H9 (cell line): ENCODE measurements at regions not wholly inside any gene's neighbourhood (a gene's known extent, or its start where the extent isn't known, plus 50 kb on each side); places are given as distances from the start of the nearest gene placed in this dataset.

Source experiments
- DNase-seq: peaks from one replicate; pipeline ENCODE4 v3.0.0-alpha.2; 2017
- H2AFZ ChIP-seq: one replicate; pipeline ENCODE4 v1.6.1; 2013; ENCODE audit warnings: mild to moderate bottlenecking, low read length, control low read depth, moderate library complexity
- H2AK5ac ChIP-seq: 2 replicates; pipeline ENCODE4 v1.6.1; 2013; ENCODE audit warnings: low read length, control low read depth, mixed read lengths; ENCODE audit not compliant: insufficient read length
- H2BK120ac ChIP-seq: one replicate; pipeline ENCODE4 v1.6.1; 2013; ENCODE audit warnings: low read depth, mild to moderate bottlenecking, low read length, control low read depth, inconsistent platforms; ENCODE audit not compliant: poor library complexity, severe bottlenecking
- H2BK12ac ChIP-seq: 2 replicates; pipeline ENCODE4 v1.6.1; 2013; ENCODE audit warnings: low read length, control low read depth, mixed read lengths, low read depth; ENCODE audit not compliant: insufficient read length
- H2BK15ac ChIP-seq: 2 replicates; pipeline ENCODE4 v1.6.1; 2013; ENCODE audit warnings: low read depth, low read length, control low read depth
- H2BK20ac ChIP-seq: one replicate; pipeline ENCODE4 v1.6.1; 2013; ENCODE audit warnings: low read depth, mild to moderate bottlenecking, low read length, control low read depth, inconsistent platforms; ENCODE audit not compliant: poor library complexity, severe bottlenecking
- H2BK5ac ChIP-seq: 2 replicates; pipeline ENCODE4 v1.6.1; 2013; ENCODE audit warnings: low read length, control low read depth, mixed read lengths; ENCODE audit not compliant: insufficient read length
- H3K14ac ChIP-seq: 2 replicates; pipeline ENCODE4 v1.6.1; 2013; ENCODE audit warnings: low read length, control low read depth; ENCODE audit not compliant: insufficient read depth
- H3K18ac ChIP-seq: 2 replicates; pipeline ENCODE4 v1.6.1; 2013; ENCODE audit warnings: low read depth, mild to moderate bottlenecking, mixed read lengths, low read length, control low read depth; ENCODE audit not compliant: insufficient read length
- H3K23ac ChIP-seq: 2 replicates; pipeline ENCODE4 v1.6.1; 2013; ENCODE audit warnings: low read length, control low read depth, mixed read lengths, low read depth; ENCODE audit not compliant: insufficient read length
- H3K23me2 ChIP-seq: 2 replicates; pipeline ENCODE4 v1.6.1; 2013; ENCODE audit warnings: low read depth, mild to moderate bottlenecking, mixed read lengths, low read length, control low read depth; ENCODE audit not compliant: insufficient read length, poor library complexity, severe bottlenecking
- H3K27ac ChIP-seq: 2 replicates; pipeline ENCODE4 v1.5.1; 2013; ENCODE audit warnings: low read length, control low read depth, mixed read lengths, low read depth; ENCODE audit not compliant: insufficient read length
- H3K27me3 ChIP-seq: 2 replicates; pipeline ENCODE4 v1.6.1; 2013; ENCODE audit warnings: low read length, control low read depth, inconsistent platforms; ENCODE audit not compliant: insufficient read depth
- H3K4ac ChIP-seq: 2 replicates; pipeline ENCODE4 v1.6.1; 2013; ENCODE audit warnings: low read depth, mild to moderate bottlenecking, control low read depth, inconsistent platforms, low read length, moderate library complexity
- H3K4me1 ChIP-seq: 2 replicates; pipeline ENCODE4 v1.6.1; 2013; ENCODE audit warnings: low read length, control low read depth, inconsistent platforms; ENCODE audit not compliant: insufficient read depth
- H3K4me2 ChIP-seq: 2 replicates; pipeline ENCODE4 v1.6.1; 2013; ENCODE audit warnings: low read length, control low read depth, mixed read lengths; ENCODE audit not compliant: insufficient read length, insufficient read depth
- H3K56ac ChIP-seq: 2 replicates; pipeline ENCODE4 v1.6.1; 2013; ENCODE audit warnings: low read depth, mild to moderate bottlenecking, mixed read lengths, low read length, control low read depth; ENCODE audit not compliant: insufficient read length
- H3K79me1 ChIP-seq: 2 replicates; pipeline ENCODE4 v1.6.1; 2013; ENCODE audit warnings: low read depth, mild to moderate bottlenecking, moderate library complexity, low read length, control low read depth, inconsistent platforms; ENCODE audit not compliant: insufficient read depth, poor library complexity, severe bottlenecking
- H3K79me2 ChIP-seq: 2 replicates; pipeline ENCODE4 v1.6.1; 2013; ENCODE audit warnings: low read length, control low read depth, inconsistent platforms; ENCODE audit not compliant: insufficient read depth
- H3K9ac ChIP-seq: 2 replicates; pipeline ENCODE4 v1.6.1; 2013; ENCODE audit warnings: low read length, control low read depth, mixed read lengths; ENCODE audit not compliant: insufficient read length; ENCODE audit errors: extremely low read depth
- H3K9me3 ChIP-seq: one replicate; pipeline ENCODE4 v1.6.1; 2013; ENCODE audit warnings: low read depth, low read length, inconsistent platforms; ENCODE audit not compliant: control insufficient read depth
- H3T11ph ChIP-seq: one replicate; pipeline ENCODE4 v1.6.1; 2013; ENCODE audit warnings: mild to moderate bottlenecking, low read length, control low read depth, inconsistent platforms
- H4K20me1 ChIP-seq: one replicate; pipeline ENCODE4 v1.6.1; 2013; ENCODE audit not compliant: control insufficient read depth, insufficient read length, insufficient read depth
- H4K5ac ChIP-seq: 2 replicates; pipeline ENCODE4 v1.6.1; 2013; ENCODE audit warnings: low read depth, mild to moderate bottlenecking, mixed read lengths, low read length, control low read depth; ENCODE audit not compliant: insufficient read length
- H4K8ac ChIP-seq: replicated peaks from 2 replicates; pipeline ENCODE4 v1.6.1; 2013; ENCODE audit warnings: low read length, control low read depth, mixed read lengths, low read depth; ENCODE audit not compliant: insufficient read length
- H4K91ac ChIP-seq: 2 replicates; pipeline ENCODE4 v1.6.1; 2013; ENCODE audit warnings: low read depth, mild to moderate bottlenecking, moderate library complexity, mixed read lengths, low read length, control low read depth; ENCODE audit not compliant: insufficient read length
- H3K27ac Mint-ChIP-seq, 3 experiments: 2 replicates in 2 of 3; 3 replicates in 1 of 3; pipeline ENCODE4 v1.8.0; 2020 to 2021; ENCODE audit warnings: mixed read lengths in 3 of 3, mild to moderate bottlenecking in 1 of 3, moderate library complexity in 1 of 3
- H3K27me3 Mint-ChIP-seq: 2 replicates; pipeline ENCODE4 v1.8.0; 2021; ENCODE audit warnings: low read depth, mild to moderate bottlenecking, moderate library complexity, mixed read lengths
- H3K36me3 Mint-ChIP-seq, 3 experiments: 2 replicates in 2 of 3; 3 replicates in 1 of 3; pipeline ENCODE4 v1.8.0; 2020 to 2021; ENCODE audit warnings: low read depth in 3 of 3, mixed read lengths in 3 of 3; ENCODE audit not compliant: insufficient read depth in 1 of 3
- H3K4me1 Mint-ChIP-seq, 2 experiments: 2 replicates each; pipeline ENCODE4 v1.8.0; 2020; ENCODE audit warnings: mixed read lengths in 2 of 2
- H3K4me3 Mint-ChIP-seq, 2 experiments: 2 replicates in 1 of 2; 3 replicates in 1 of 2; pipeline ENCODE4 v1.8.0; 2020 to 2021; ENCODE audit warnings: mild to moderate bottlenecking in 2 of 2, mixed read lengths in 2 of 2, moderate library complexity in 1 of 2
- H3K9me3 Mint-ChIP-seq, 2 experiments: 2 replicates in 1 of 2; 3 replicates in 1 of 2; pipeline ENCODE4 v1.8.0; 2020; ENCODE audit warnings: mild to moderate bottlenecking in 2 of 2, mixed read lengths in 2 of 2, moderate library complexity in 1 of 2
- WGBS: extraction: QIAGEN DNeasy Blood & Tissue Kit; methylation state at CpG from one replicate; pipeline ENCODE4 v1.1.7; 2013; ENCODE audit warnings: missing lambda C conversion rate, low lambda C conversion rate, mixed read lengths; ENCODE audit not compliant: insufficient read length; ENCODE audit errors: extremely low coverage; 5-methylcytosine and 5-hydroxymethylcytosine counted together
- TF ChIP-seq, protein P1 (sequence below): fragments of 200-600 bp; sonication (generic); conservative IDR thresholded peaks from 3 replicates; pipeline ENCODE4 v1.8.0; 2021; ENCODE audit warnings: antibody characterized with exemption, mild to moderate bottlenecking

DNA sequence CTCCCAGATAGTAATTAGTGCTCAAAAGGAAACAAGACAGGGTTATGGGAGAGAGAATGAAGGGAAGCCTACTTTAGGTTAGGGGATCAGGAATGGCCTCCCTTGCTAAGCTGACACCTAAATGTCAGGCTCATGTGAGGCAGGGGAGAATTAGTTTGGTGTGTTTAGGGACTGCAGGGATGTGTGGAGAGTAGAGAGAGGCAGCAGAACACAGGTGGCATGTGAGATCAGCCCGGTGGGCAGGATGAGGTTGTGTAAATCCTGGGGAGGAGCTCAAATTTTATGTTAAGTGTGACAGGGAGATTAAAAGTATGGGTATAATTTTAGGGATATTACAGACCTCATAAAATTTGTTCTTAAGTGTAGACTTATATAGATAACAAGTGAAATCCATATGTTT is 56.2 kb upstream of the ZNF438 start:
- no peak overlapping the region for H2BK12ac ChIP-seq
- H4K91ac ChIP-seq = no peak overlapping the region
- H3K27me3 ChIP-seq = no peaks in the 10 kb centered on the region
- no peak overlapping the region for H2BK15ac ChIP-seq
- WGBS = no CpG with 5 or more reads among the region's 1 CpG
- no peak for DNase-seq
- H4K5ac ChIP-seq = no peak overlapping the region
- H4K20me1 ChIP-seq = no peaks in the 10 kb centered on the region
- H3K23ac ChIP-seq = no peak overlapping the region
- H3K9me3 Mint-ChIP-seq = no peaks in the 10 kb centered on the region
- H3T11ph ChIP-seq = no peak overlapping the region
- no peaks in the 10 kb centered on the region for H3K4me1 ChIP-seq
- no peak overlapping the region for H3K4me3 Mint-ChIP-seq
- no peak overlapping the region for H4K8ac ChIP-seq
- H3K18ac ChIP-seq = no peak overlapping the region
- no peak overlapping the region for H2BK5ac ChIP-seq
- H3K23me2 ChIP-seq = no peaks in the 10 kb centered on the region
- H3K79me2 ChIP-seq = no peaks in the 10 kb centered on the region
- no peak overlapping the region for H2BK20ac ChIP-seq
- no peaks in the 10 kb centered on the region for H3K27me3 Mint-ChIP-seq
- no peak overlapping the region for H2AFZ ChIP-seq
- H3K9ac ChIP-seq = no peak overlapping the region
- H3K4me1 Mint-ChIP-seq = peaks cover 6% of the 10 kb centered on the region in 2 experiments
- H3K27ac ChIP-seq = no peak overlapping the region
- H3K79me1 ChIP-seq = no peaks in the 10 kb centered on the region
- H3K4ac ChIP-seq = no peak overlapping the region
- TF ChIP-seq, protein P1, sequence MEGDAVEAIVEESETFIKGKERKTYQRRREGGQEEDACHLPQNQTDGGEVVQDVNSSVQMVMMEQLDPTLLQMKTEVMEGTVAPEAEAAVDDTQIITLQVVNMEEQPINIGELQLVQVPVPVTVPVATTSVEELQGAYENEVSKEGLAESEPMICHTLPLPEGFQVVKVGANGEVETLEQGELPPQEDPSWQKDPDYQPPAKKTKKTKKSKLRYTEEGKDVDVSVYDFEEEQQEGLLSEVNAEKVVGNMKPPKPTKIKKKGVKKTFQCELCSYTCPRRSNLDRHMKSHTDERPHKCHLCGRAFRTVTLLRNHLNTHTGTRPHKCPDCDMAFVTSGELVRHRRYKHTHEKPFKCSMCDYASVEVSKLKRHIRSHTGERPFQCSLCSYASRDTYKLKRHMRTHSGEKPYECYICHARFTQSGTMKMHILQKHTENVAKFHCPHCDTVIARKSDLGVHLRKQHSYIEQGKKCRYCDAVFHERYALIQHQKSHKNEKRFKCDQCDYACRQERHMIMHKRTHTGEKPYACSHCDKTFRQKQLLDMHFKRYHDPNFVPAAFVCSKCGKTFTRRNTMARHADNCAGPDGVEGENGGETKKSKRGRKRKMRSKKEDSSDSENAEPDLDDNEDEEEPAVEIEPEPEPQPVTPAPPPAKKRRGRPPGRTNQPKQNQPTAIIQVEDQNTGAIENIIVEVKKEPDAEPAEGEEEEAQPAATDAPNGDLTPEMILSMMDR = no peak
- H3K36me3 Mint-ChIP-seq = no peaks in the 10 kb centered on the region
- peak overlapping the region in 1 of 3 experiments; percentile 31; a peak in 3 of 7 replicates for H3K27ac Mint-ChIP-seq
- H3K56ac ChIP-seq = no peak overlapping the region
- no peak overlapping the region for H2BK120ac ChIP-seq
- H3K14ac ChIP-seq = no peak overlapping the region
- no peaks in the 10 kb centered on the region for H3K9me3 ChIP-seq
- H2AK5ac ChIP-seq = no peak overlapping the region
- no peak overlapping the region for H3K4me2 ChIP-seq
